Superior temporal gyrus (tissue), 1 donor: ENCODE measurements at regions not wholly inside any gene's neighbourhood (a gene's known extent, or its start where the extent isn't known, plus 50 kb on each side); places are given as distances from the start of the nearest gene placed in this dataset.
"Not testable (repeated sequence)": the region's sequence is repeated elsewhere in the genome, so short reads cannot be mapped to it uniquely, and the experiment has no call there.

Source experiments
- DNase-seq: peaks from one replicate; pipeline ENCODE4 v3.0.0-alpha.2; 2016; ENCODE audit errors: extremely low spot score

GRCh38 chr11:100581318-100581717 lies 105.8 kb upstream of the ARHGAP42 start:
- no peak for DNase-seq

GRCh38 chr11:100584201-100584985 lies 102.7 kb upstream of the ARHGAP42 start:
- no peak for DNase-seq

- DNase-seq, result no peak
Measured at GRCh38 chr11:100585728-100586127, 101.4 kb upstream of the ARHGAP42 start.

GRCh38 chr11:100586361-100587101 lies 100.6 kb upstream of the ARHGAP42 start:
- no peak for DNase-seq

- DNase-seq, result peak; percentile 40
Measured at GRCh38 chr11:100592619-100593260, 94.3 kb upstream of the ARHGAP42 start.

GRCh38 chr11:100593291-100593690 lies 93.8 kb upstream of the ARHGAP42 start:
- DNase-seq, result no peak

GRCh38 chr11:100594320-100594719 lies 92.8 kb upstream of the ARHGAP42 start:
- no peak for DNase-seq

GRCh38 chr11:100600941-100601340 lies 86.1 kb upstream of the ARHGAP42 start:
- DNase-seq, result no peak

- no peak for DNase-seq
Measured at GRCh38 chr11:100602716-100603115, 84.4 kb upstream of the ARHGAP42 start.

GRCh38 chr11:100607761-100608160 lies 79.3 kb upstream of the ARHGAP42 start:
- DNase-seq, result not testable (repeated sequence)

- DNase-seq, result no peak
Measured at GRCh38 chr11:100612766-100613165, 74.3 kb upstream of the ARHGAP42 start.

- no peak for DNase-seq
Measured at GRCh38 chr11:100618914-100619313, 68.2 kb upstream of the ARHGAP42 start.

- DNase-seq, result no peak
Measured at GRCh38 chr11:100619484-100619883, 67.6 kb upstream of the ARHGAP42 start.

- no peak for DNase-seq
Measured at GRCh38 chr11:100622404-100622803, 64.7 kb upstream of the ARHGAP42 start.

- no peak for DNase-seq
Measured at GRCh38 chr11:100624346-100624745, 62.7 kb upstream of the ARHGAP42 start.

GRCh38 chr11:100625041-100625440 lies 62.0 kb upstream of the ARHGAP42 start:
- DNase-seq, result no peak

GRCh38 chr11:100629671-100630070 lies 57.4 kb upstream of the ARHGAP42 start:
- no peak for DNase-seq

GRCh38 chr11:100630898-100631297 lies 56.2 kb upstream of the ARHGAP42 start:
- DNase-seq, result no peak

- no peak for DNase-seq
Measured at GRCh38 chr11:100631316-100631715, 55.8 kb upstream of the ARHGAP42 start.

- no peak for DNase-seq
Measured at GRCh38 chr11:100632941-100633452, 54.1 kb upstream of the ARHGAP42 start.

- no peak for DNase-seq
Measured at GRCh38 chr11:100635194-100635593, 51.9 kb upstream of the ARHGAP42 start.

- DNase-seq, result no peak
Measured at GRCh38 chr11:100636536-100636935, 50.6 kb upstream of the ARHGAP42 start.
